WTC11 (cell line): ENCODE measurements at regions not wholly inside any gene's neighbourhood (a gene's known extent, or its start where the extent isn't known, plus 50 kb on each side); places are given as distances from the start of the nearest gene placed in this dataset.

Source experiments
- ATAC-seq: fragments of 200-7000 bp; cut with Tn5 transposase; 2 replicates; pipeline ENCODE4 v1.10.0; 2021; ENCODE audit warnings: mild to moderate bottlenecking, moderate library complexity
- CTCF ChIA-PET: fragments of 300-600 bp; sonication (Branson Sonifier 250); formaldehyde crosslinking; loops from one replicate; lab custom pipeline; 2021; ENCODE audit warnings: antibody characterized with exemption; lab: Charles Lee
- POLR2A ChIA-PET: fragments of 350-600 bp; sonication (Branson Sonifier 250); formaldehyde crosslinking; loops from one replicate; lab custom pipeline; 2021; ENCODE audit warnings: antibody characterized with exemption; lab: Charles Lee
- DNase-seq: peaks from one replicate; pipeline ENCODE4 v3.0.0; 2021; ENCODE audit warnings: low spot score
- H3K27ac Mint-ChIP-seq: 2 replicates; pipeline ENCODE4 v1.8.0; 2021; ENCODE audit warnings: mixed read lengths
- H3K27me3 Mint-ChIP-seq: 2 replicates; pipeline ENCODE4 v1.8.0; 2021; ENCODE audit warnings: low read depth, mild to moderate bottlenecking, moderate library complexity, mixed read lengths
- H3K36me3 Mint-ChIP-seq: 2 replicates; pipeline ENCODE4 v1.8.0; 2021; ENCODE audit warnings: mixed read lengths
- H3K4me1 Mint-ChIP-seq: 2 replicates; pipeline ENCODE4 v1.8.0; 2022; ENCODE audit warnings: mixed read lengths
- H3K4me3 Mint-ChIP-seq: 2 replicates; pipeline ENCODE4 v1.8.0; 2021; ENCODE audit warnings: mild to moderate bottlenecking, moderate library complexity, mixed read lengths
- H3K9me3 Mint-ChIP-seq: 2 replicates; pipeline ENCODE4 v1.8.0; 2021; ENCODE audit warnings: mixed read lengths
- ARID4B ChIP-seq: sonication (generic); formaldehyde crosslinking; IDR thresholded peaks from 2 replicates; pipeline ENCODE4 v1.8.0; 2023; ENCODE audit warnings: missing genetic modification reagents, mild to moderate bottlenecking, borderline replicate concordance
- ATF3 ChIP-seq: sonication (generic); formaldehyde crosslinking; conservative IDR thresholded peaks from 2 replicates; pipeline ENCODE4 v1.8.1; 2022; ENCODE audit warnings: mild to moderate bottlenecking, missing genetic modification reagents
- CBFB ChIP-seq: sonication (generic); formaldehyde crosslinking; IDR thresholded peaks from 2 replicates; pipeline ENCODE4 v1.8.1; 2022; ENCODE audit warnings: mild to moderate bottlenecking, low read depth, missing genetic modification reagents
- CREM ChIP-seq: sonication (generic); formaldehyde crosslinking; IDR thresholded peaks from 2 replicates; pipeline ENCODE4 v1.8.1; 2022; ENCODE audit warnings: mild to moderate bottlenecking, missing genetic modification reagents, moderate library complexity
- E2F1 ChIP-seq: sonication (generic); formaldehyde crosslinking; IDR thresholded peaks from 2 replicates; pipeline ENCODE4 v1.8.0; 2022; ENCODE audit warnings: mild to moderate bottlenecking, missing genetic modification reagents
- ETV6 ChIP-seq: sonication (generic); formaldehyde crosslinking; IDR thresholded peaks from 2 replicates; pipeline ENCODE4 v1.8.1; 2022; ENCODE audit warnings: mild to moderate bottlenecking, missing genetic modification reagents
- FOXJ3 ChIP-seq: sonication (generic); formaldehyde crosslinking; IDR thresholded peaks from 2 replicates; pipeline ENCODE4 v1.9.0; 2021; ENCODE audit warnings: missing genetic modification reagents, mild to moderate bottlenecking, borderline replicate concordance
- FOXP1 ChIP-seq: sonication (generic); formaldehyde crosslinking; IDR thresholded peaks from 2 replicates; pipeline ENCODE4 v1.8.0; 2022; ENCODE audit warnings: missing genetic modification reagents, mild to moderate bottlenecking, moderate library complexity, borderline replicate concordance
- HMGA2 ChIP-seq: fragments of 250-450 bp; sonication (Bioruptor Pico); IDR thresholded peaks from 2 replicates; pipeline ENCODE4 v1.4.0; 2021; ENCODE audit warnings: mild to moderate bottlenecking, moderate library complexity
- IRF2 ChIP-seq: sonication (generic); formaldehyde crosslinking; IDR thresholded peaks from 2 replicates; pipeline ENCODE4 v1.8.0; 2022; ENCODE audit warnings: low read depth, missing genetic modification reagents, borderline replicate concordance
- KAT7 ChIP-seq: sonication (generic); formaldehyde crosslinking; IDR thresholded peaks from 2 replicates; pipeline ENCODE4 v1.8.1; 2023; ENCODE audit warnings: missing genetic modification reagents, mild to moderate bottlenecking, borderline replicate concordance
- SMAD4 ChIP-seq: sonication (generic); formaldehyde crosslinking; IDR thresholded peaks from 2 replicates; pipeline ENCODE4 v1.8.0; 2022; ENCODE audit warnings: mild to moderate bottlenecking, missing genetic modification reagents
- TEAD4 ChIP-seq: sonication (generic); formaldehyde crosslinking; IDR thresholded peaks from 2 replicates; pipeline ENCODE4 v1.8.0; 2022; ENCODE audit warnings: mild to moderate bottlenecking, missing genetic modification reagents
- ZNF138 ChIP-seq: sonication (generic); formaldehyde crosslinking; conservative IDR thresholded peaks from 2 replicates; pipeline ENCODE4 v1.8.1; 2022; ENCODE audit warnings: mild to moderate bottlenecking, moderate library complexity, missing genetic modification reagents
- ZNF232 ChIP-seq: sonication (generic); formaldehyde crosslinking; IDR thresholded peaks from 2 replicates; pipeline ENCODE4 v1.8.0; 2022; ENCODE audit warnings: mild to moderate bottlenecking, missing genetic modification reagents
- ZNF263 ChIP-seq: sonication (generic); formaldehyde crosslinking; IDR thresholded peaks from 2 replicates; pipeline ENCODE4 v1.8.1; 2022; ENCODE audit warnings: low read depth, mild to moderate bottlenecking, moderate library complexity, missing genetic modification reagents
- ZNF416 ChIP-seq: fragments of 250-450 bp; sonication (Bioruptor Pico); IDR thresholded peaks from 2 replicates; pipeline ENCODE4 v1.9.0; 2021; ENCODE audit warnings: mild to moderate bottlenecking, inconsistent platforms
- TF ChIP-seq, protein P1 (sequence below): sonication (generic); formaldehyde crosslinking; IDR thresholded peaks from 2 replicates; pipeline ENCODE4 v1.8.0; 2022; ENCODE audit warnings: mild to moderate bottlenecking, missing genetic modification reagents
- TF ChIP-seq, protein P2 (sequence below): sonication (generic); formaldehyde crosslinking; IDR thresholded peaks from 2 replicates; pipeline ENCODE4 v1.8.1; 2023; ENCODE audit warnings: mild to moderate bottlenecking, missing genetic modification reagents, borderline replicate concordance
- TF ChIP-seq, protein P3 (sequence below): sonication (generic); formaldehyde crosslinking; IDR thresholded peaks from 2 replicates; pipeline ENCODE4 v1.8.1; 2022; ENCODE audit warnings: low read depth, missing genetic modification reagents, borderline replicate concordance
- TF ChIP-seq, protein P4 (sequence below): fragments of 250-450 bp; sonication (Bioruptor Pico); IDR thresholded peaks from 2 replicates; pipeline ENCODE4 v1.9.0; 2021; ENCODE audit warnings: mild to moderate bottlenecking
- TF ChIP-seq, protein P5 (sequence below): sonication (generic); formaldehyde crosslinking; conservative IDR thresholded peaks from 2 replicates; pipeline ENCODE4 v1.8.1; 2023; ENCODE audit warnings: mild to moderate bottlenecking, low read depth, missing genetic modification reagents, moderate library complexity

GRCh38 chr5:23274171-23274570 lies 233.2 kb upstream of the PRDM9 start:
- ChIA-PET POLR2A (no interaction called here), CTCF (interaction anchor here (0.6 kb wide), 1 partner anchor 51 kb away, joined by 3 read pairs; no protein-coding TSS in a partner anchor)
- H3K4me3 Mint-ChIP-seq, result no peak overlapping the region
- H3K36me3 Mint-ChIP-seq, result peaks cover 7% of the 10 kb centered on the region
- ATAC-seq (no peak), DNase-seq (no peak)
- H3K27ac Mint-ChIP-seq, result no peak overlapping the region
- H3K4me1 Mint-ChIP-seq, result no peaks in the 10 kb centered on the region
- peaks cover 23% of the 10 kb centered on the region for H3K9me3 Mint-ChIP-seq
- H3K27me3 Mint-ChIP-seq, result no peaks in the 10 kb centered on the region; the same call in 1 of the 2 replicates
- no peak for TF ChIP-seq FOXP1 (CRISPR knock-in tag)
- TF ChIP-seq E2F1 (CRISPR knock-in tag), result no peak
- no peak for TF ChIP-seq IRF2
- no peak for TF ChIP-seq KAT7 (CRISPR knock-in tag)
- no peak for TF ChIP-seq ZNF232 (CRISPR knock-in tag)
- no peak for TF ChIP-seq TEAD4 (CRISPR knock-in tag)
- no peak for TF ChIP-seq HMGA2 (CRISPR knock-in tag)
- TF ChIP-seq ETV6 (CRISPR knock-in tag), result no peak
- no peak for TF ChIP-seq SMAD4
- TF ChIP-seq, protein P1, sequence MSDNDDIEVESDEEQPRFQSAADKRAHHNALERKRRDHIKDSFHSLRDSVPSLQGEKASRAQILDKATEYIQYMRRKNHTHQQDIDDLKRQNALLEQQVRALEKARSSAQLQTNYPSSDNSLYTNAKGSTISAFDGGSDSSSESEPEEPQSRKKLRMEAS (CRISPR knock-in tag), result no peak
- no peak for TF ChIP-seq ZNF263 (CRISPR knock-in tag)
- TF ChIP-seq, protein P2, sequence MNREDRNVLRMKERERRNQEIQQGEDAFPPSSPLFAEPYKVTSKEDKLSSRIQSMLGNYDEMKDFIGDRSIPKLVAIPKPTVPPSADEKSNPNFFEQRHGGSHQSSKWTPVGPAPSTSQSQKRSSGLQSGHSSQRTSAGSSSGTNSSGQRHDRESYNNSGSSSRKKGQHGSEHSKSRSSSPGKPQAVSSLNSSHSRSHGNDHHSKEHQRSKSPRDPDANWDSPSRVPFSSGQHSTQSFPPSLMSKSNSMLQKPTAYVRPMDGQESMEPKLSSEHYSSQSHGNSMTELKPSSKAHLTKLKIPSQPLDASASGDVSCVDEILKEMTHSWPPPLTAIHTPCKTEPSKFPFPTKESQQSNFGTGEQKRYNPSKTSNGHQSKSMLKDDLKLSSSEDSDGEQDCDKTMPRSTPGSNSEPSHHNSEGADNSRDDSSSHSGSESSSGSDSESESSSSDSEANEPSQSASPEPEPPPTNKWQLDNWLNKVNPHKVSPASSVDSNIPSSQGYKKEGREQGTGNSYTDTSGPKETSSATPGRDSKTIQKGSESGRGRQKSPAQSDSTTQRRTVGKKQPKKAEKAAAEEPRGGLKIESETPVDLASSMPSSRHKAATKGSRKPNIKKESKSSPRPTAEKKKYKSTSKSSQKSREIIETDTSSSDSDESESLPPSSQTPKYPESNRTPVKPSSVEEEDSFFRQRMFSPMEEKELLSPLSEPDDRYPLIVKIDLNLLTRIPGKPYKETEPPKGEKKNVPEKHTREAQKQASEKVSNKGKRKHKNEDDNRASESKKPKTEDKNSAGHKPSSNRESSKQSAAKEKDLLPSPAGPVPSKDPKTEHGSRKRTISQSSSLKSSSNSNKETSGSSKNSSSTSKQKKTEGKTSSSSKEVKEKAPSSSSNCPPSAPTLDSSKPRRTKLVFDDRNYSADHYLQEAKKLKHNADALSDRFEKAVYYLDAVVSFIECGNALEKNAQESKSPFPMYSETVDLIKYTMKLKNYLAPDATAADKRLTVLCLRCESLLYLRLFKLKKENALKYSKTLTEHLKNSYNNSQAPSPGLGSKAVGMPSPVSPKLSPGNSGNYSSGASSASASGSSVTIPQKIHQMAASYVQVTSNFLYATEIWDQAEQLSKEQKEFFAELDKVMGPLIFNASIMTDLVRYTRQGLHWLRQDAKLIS (CRISPR knock-in tag), result no peak
- TF ChIP-seq FOXJ3 (CRISPR knock-in tag), result no peak
- no peak for TF ChIP-seq ZNF416
- TF ChIP-seq ZNF138 (CRISPR knock-in tag), result no peak
- no peak for TF ChIP-seq CREM (CRISPR knock-in tag)
- TF ChIP-seq, protein P3, sequence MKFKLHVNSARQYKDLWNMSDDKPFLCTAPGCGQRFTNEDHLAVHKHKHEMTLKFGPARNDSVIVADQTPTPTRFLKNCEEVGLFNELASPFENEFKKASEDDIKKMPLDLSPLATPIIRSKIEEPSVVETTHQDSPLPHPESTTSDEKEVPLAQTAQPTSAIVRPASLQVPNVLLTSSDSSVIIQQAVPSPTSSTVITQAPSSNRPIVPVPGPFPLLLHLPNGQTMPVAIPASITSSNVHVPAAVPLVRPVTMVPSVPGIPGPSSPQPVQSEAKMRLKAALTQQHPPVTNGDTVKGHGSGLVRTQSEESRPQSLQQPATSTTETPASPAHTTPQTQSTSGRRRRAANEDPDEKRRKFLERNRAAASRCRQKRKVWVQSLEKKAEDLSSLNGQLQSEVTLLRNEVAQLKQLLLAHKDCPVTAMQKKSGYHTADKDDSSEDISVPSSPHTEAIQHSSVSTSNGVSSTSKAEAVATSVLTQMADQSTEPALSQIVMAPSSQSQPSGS (CRISPR knock-in tag), result no peak

DNA sequence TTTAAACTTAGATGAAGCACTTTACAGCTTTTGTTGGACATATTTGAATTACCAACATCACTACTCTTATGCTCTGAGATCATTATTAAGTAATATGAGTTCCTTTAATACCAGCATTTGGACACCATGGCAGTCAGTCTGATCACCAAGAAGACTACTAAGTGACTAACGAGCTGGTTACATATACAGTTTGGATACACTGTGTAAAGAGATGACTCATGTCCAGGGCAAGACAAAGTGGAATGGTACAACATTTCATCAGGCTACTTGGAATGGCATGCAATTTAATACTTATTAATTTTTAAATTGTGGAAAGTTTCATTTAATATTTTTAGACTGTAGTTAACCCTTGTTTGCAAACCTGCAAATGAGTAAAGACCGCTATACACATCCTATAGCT lies 237.4 kb upstream of the PRDM9 start:
- CTCF ChIA-PET, result no interaction called here
- H3K4me1 Mint-ChIP-seq, result no peaks in the 10 kb centered on the region
- H3K27ac Mint-ChIP-seq, result no peak overlapping the region
- H3K27me3 Mint-ChIP-seq, result no peaks in the 10 kb centered on the region
- POLR2A ChIA-PET, result no interaction called here
- peaks cover 9% of the 10 kb centered on the region for H3K9me3 Mint-ChIP-seq
- no peak for DNase-seq
- H3K36me3 Mint-ChIP-seq, result no peaks in the 10 kb centered on the region; the same call in 1 of the 2 replicates
- H3K4me3 Mint-ChIP-seq, result no peak overlapping the region
- ATAC-seq, result no peak
- no peak for TF ChIP-seq ARID4B (CRISPR knock-in tag)
- TF ChIP-seq CBFB (CRISPR knock-in tag), result no peak
- TF ChIP-seq, protein P4, sequence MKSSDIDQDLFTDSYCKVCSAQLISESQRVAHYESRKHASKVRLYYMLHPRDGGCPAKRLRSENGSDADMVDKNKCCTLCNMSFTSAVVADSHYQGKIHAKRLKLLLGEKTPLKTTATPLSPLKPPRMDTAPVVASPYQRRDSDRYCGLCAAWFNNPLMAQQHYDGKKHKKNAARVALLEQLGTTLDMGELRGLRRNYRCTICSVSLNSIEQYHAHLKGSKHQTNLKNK (CRISPR knock-in tag), result no peak
- TF ChIP-seq ATF3 (CRISPR knock-in tag), result no peak
- TF ChIP-seq, protein P5, sequence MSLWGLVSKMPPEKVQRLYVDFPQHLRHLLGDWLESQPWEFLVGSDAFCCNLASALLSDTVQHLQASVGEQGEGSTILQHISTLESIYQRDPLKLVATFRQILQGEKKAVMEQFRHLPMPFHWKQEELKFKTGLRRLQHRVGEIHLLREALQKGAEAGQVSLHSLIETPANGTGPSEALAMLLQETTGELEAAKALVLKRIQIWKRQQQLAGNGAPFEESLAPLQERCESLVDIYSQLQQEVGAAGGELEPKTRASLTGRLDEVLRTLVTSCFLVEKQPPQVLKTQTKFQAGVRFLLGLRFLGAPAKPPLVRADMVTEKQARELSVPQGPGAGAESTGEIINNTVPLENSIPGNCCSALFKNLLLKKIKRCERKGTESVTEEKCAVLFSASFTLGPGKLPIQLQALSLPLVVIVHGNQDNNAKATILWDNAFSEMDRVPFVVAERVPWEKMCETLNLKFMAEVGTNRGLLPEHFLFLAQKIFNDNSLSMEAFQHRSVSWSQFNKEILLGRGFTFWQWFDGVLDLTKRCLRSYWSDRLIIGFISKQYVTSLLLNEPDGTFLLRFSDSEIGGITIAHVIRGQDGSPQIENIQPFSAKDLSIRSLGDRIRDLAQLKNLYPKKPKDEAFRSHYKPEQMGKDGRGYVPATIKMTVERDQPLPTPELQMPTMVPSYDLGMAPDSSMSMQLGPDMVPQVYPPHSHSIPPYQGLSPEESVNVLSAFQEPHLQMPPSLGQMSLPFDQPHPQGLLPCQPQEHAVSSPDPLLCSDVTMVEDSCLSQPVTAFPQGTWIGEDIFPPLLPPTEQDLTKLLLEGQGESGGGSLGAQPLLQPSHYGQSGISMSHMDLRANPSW (CRISPR knock-in tag), result no peak
